ENCODE measurements at regions not wholly inside any gene's neighbourhood (a gene's known extent, or its start where the extent isn't known, plus 50 kb on each side); places are given as distances from the start of the nearest gene placed in this dataset.

DNA sequence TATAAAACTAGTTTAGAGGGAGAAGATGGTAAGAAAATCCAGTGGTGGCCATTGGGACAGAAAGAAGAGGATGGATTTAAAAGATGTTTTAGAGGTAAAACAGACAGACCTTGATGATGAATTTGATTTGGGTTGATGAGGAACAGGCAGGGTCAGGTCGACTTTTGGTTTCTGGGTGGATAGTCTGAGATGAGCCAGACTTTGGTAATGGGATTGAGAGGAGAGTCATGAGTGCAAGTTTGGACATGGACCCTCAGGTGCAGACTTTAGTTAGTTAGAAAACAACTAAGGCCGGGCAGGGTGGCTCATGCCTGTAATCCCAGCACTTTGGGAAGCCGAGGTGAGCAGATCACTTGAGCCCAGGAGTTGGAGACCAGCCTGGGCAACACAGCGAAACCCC lies 257.9 kb downstream of the MAFB start:
- Mint-ChIP-seq H3K4me3 (ENCODE audit: unreplicated experiment) (no peak overlapping the region), H3K9me3 (ENCODE audit: unreplicated experiment) (peaks cover 2% of the 10 kb centered on the region), H3K27ac (ENCODE audit: unreplicated experiment) (no peak overlapping the region), H3K27me3 (ENCODE audit: unreplicated experiment) (no peaks in the 10 kb centered on the region), H3K4me1 (ENCODE audit: low read depth, unreplicated experiment) (no peaks in the 10 kb centered on the region), H3K36me3 (ENCODE audit: unreplicated experiment) (no peaks in the 10 kb centered on the region)
- DNase-seq: no peak
- TF ChIP-seq, protein P1, sequence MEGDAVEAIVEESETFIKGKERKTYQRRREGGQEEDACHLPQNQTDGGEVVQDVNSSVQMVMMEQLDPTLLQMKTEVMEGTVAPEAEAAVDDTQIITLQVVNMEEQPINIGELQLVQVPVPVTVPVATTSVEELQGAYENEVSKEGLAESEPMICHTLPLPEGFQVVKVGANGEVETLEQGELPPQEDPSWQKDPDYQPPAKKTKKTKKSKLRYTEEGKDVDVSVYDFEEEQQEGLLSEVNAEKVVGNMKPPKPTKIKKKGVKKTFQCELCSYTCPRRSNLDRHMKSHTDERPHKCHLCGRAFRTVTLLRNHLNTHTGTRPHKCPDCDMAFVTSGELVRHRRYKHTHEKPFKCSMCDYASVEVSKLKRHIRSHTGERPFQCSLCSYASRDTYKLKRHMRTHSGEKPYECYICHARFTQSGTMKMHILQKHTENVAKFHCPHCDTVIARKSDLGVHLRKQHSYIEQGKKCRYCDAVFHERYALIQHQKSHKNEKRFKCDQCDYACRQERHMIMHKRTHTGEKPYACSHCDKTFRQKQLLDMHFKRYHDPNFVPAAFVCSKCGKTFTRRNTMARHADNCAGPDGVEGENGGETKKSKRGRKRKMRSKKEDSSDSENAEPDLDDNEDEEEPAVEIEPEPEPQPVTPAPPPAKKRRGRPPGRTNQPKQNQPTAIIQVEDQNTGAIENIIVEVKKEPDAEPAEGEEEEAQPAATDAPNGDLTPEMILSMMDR (IDR thresholded peaks at IDR 0.05; ENCODE audit: partially characterized antibody, unreplicated experiment): no peak

- no peak overlapping the region for H3K4me3 Mint-ChIP-seq (ENCODE audit: unreplicated experiment)
- no peaks in the 10 kb centered on the region for H3K27me3 Mint-ChIP-seq (ENCODE audit: unreplicated experiment)
- no peak overlapping the region for H3K27ac Mint-ChIP-seq (ENCODE audit: unreplicated experiment)
- TF ChIP-seq, protein P1 (IDR thresholded peaks at IDR 0.05; ENCODE audit: partially characterized antibody, unreplicated experiment): no peak
- H3K9me3 Mint-ChIP-seq (ENCODE audit: unreplicated experiment): peaks cover 2% of the 10 kb centered on the region
- no peak for DNase-seq
- no peaks in the 10 kb centered on the region for H3K4me1 Mint-ChIP-seq (ENCODE audit: low read depth, unreplicated experiment)
- H3K36me3 Mint-ChIP-seq (ENCODE audit: unreplicated experiment): no peaks in the 10 kb centered on the region
Observed at GRCh38 chr20:40427026-40427425, 262.0 kb downstream of the MAFB start.

DNA sequence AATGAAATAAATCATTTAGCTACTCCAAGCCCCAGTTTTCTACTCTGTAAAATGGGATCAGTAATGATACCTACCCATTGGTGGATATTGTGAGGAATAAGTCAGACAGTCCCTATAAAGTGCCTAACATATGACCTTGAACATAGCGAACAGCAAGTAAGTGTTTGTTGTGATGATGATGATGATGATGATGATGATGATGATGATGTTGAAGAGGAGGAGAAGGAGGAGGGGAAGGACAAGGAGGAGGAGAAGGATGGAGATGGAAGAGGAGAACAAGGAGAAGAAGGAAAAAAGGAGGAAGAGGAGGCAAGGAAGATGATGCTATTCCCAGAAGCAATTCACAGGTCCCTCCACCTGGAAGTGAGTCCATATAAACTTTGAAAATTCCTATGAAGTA lies 264.3 kb downstream of the MAFB start:
- no peaks in the 10 kb centered on the region for H3K36me3 Mint-ChIP-seq (ENCODE audit: unreplicated experiment)
- H3K9me3 Mint-ChIP-seq (ENCODE audit: unreplicated experiment): peaks cover 2% of the 10 kb centered on the region
- no peaks in the 10 kb centered on the region for H3K4me1 Mint-ChIP-seq (ENCODE audit: low read depth, unreplicated experiment)
- DNase-seq: no peak
- no peak overlapping the region for H3K27ac Mint-ChIP-seq (ENCODE audit: unreplicated experiment)
- no peak overlapping the region for H3K4me3 Mint-ChIP-seq (ENCODE audit: unreplicated experiment)
- TF ChIP-seq, protein P1 (IDR thresholded peaks at IDR 0.05; ENCODE audit: partially characterized antibody, unreplicated experiment): no peak
- H3K27me3 Mint-ChIP-seq (ENCODE audit: unreplicated experiment): no peaks in the 10 kb centered on the region

DNA sequence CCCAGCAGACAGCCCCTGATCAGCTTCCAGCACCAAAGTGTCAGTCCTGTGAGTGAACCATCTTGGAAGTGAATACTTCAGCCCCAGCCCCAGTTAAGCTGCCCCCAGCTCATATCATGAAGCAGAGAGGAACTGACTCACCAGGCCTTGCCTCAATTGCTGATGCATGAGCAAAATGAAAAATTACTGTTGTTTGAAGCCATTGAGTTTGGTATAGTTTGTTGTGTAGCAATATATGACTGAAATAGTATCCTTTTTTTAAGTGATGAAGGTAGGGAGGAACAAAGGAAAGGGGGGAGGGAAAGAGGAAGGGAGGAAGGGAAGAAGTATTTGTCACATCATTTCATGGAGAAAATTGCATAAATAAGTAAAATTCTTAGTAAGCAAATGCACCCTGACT lies 266.4 kb downstream of the MAFB start:
- H3K27ac Mint-ChIP-seq (ENCODE audit: unreplicated experiment): no peak overlapping the region
- no peaks in the 10 kb centered on the region for H3K27me3 Mint-ChIP-seq (ENCODE audit: unreplicated experiment)
- H3K9me3 Mint-ChIP-seq (ENCODE audit: unreplicated experiment): peaks cover 2% of the 10 kb centered on the region
- TF ChIP-seq, protein P1 (IDR thresholded peaks at IDR 0.05; ENCODE audit: partially characterized antibody, unreplicated experiment): no peak
- DNase-seq: no peak
- H3K4me3 Mint-ChIP-seq (ENCODE audit: unreplicated experiment): no peak overlapping the region
- H3K4me1 Mint-ChIP-seq (ENCODE audit: low read depth, unreplicated experiment): no peaks in the 10 kb centered on the region
- H3K36me3 Mint-ChIP-seq (ENCODE audit: unreplicated experiment): no peaks in the 10 kb centered on the region

GRCh38 chr20:40416274-40416673 lies 272.8 kb downstream of the MAFB start:
- no peak for DNase-seq
- Mint-ChIP-seq H3K4me1 (ENCODE audit: low read depth, unreplicated experiment) (no peaks in the 10 kb centered on the region), H3K27me3 (ENCODE audit: unreplicated experiment) (no peaks in the 10 kb centered on the region), H3K4me3 (ENCODE audit: unreplicated experiment) (no peak overlapping the region), H3K36me3 (ENCODE audit: unreplicated experiment) (peaks cover 9% of the 10 kb centered on the region), H3K27ac (ENCODE audit: unreplicated experiment) (no peak overlapping the region), H3K9me3 (ENCODE audit: unreplicated experiment) (no peaks in the 10 kb centered on the region)
- TF ChIP-seq, protein P1 (IDR thresholded peaks at IDR 0.05; ENCODE audit: partially characterized antibody, unreplicated experiment): no peak

Measured in glutamatergic neuron (in vitro differentiated cells).